Small intestine (tissue), 7 donors: ENCODE measurements at regions not wholly inside any gene's neighbourhood (a gene's known extent, or its start where the extent isn't known, plus 50 kb on each side); places are given as distances from the start of the nearest gene placed in this dataset.

ENCODE experiments used
- DNase-seq, 2 donors: peaks; one replicate each; pipeline versions ENCODE4 v3.0.0 to v3.0.0-alpha.2; 2013
- FAIRE-seq: peaks from 2 replicates; lab custom pipeline; 2012; peaks lifted over from hg19 to GRCh38; lab: Jason Lieb, UNC
- H3K27ac ChIP-seq, 3 donors: one replicate each; pipeline ENCODE4 v1.5.1; 2013; ENCODE audit warnings: low read length in 2 of 3, mild to moderate bottlenecking in 2 of 3, control low read depth in 1 of 3, inconsistent platforms in 1 of 3, low read depth in 1 of 3, moderate library complexity in 1 of 3
- H3K27me3 ChIP-seq, 3 donors: one replicate each; pipeline ENCODE4 v1.6.1; 2013; ENCODE audit warnings: low read length in 3 of 3, inconsistent platforms in 1 of 3; ENCODE audit not compliant: control insufficient read depth in 3 of 3, insufficient read depth in 3 of 3
- H3K36me3 ChIP-seq, 3 donors: one replicate each; pipeline ENCODE4 v1.6.1; 2013; ENCODE audit warnings: low read length in 3 of 3, inconsistent platforms in 1 of 3, low read depth in 1 of 3, mild to moderate bottlenecking in 1 of 3, moderate library complexity in 1 of 3; ENCODE audit not compliant: control insufficient read depth in 3 of 3, insufficient read depth in 2 of 3
- H3K4me1 ChIP-seq, 3 donors: one replicate each; pipeline ENCODE4 v1.6.1; 2013; ENCODE audit warnings: low read length in 2 of 3, inconsistent platforms in 1 of 3, low read depth in 1 of 3, mild to moderate bottlenecking in 1 of 3, moderate library complexity in 1 of 3; ENCODE audit not compliant: control insufficient read depth in 3 of 3, insufficient read depth in 2 of 3
- H3K4me3 ChIP-seq, 3 donors: one replicate each; pipeline ENCODE4 v1.5.1; 2013; ENCODE audit warnings: low read length in 3 of 3, control low read depth in 1 of 3, inconsistent platforms in 1 of 3, low read depth in 1 of 3, mild to moderate bottlenecking in 1 of 3, moderate library complexity in 1 of 3
- H3K9me3 ChIP-seq, 2 donors: one replicate each; pipeline ENCODE4 v1.6.1; 2013; ENCODE audit warnings: low read depth in 1 of 2, low read length in 1 of 2; ENCODE audit not compliant: control insufficient read depth in 2 of 2, insufficient read depth in 1 of 2
- WGBS, 3 donors: extraction: QIAGEN DNeasy Blood & Tissue Kit; methylation state at CpG; one replicate each; pipeline ENCODE4 v1.1.7; 2013; 5-methylcytosine and 5-hydroxymethylcytosine counted together
- donor health status: healthy with polysubstance abuse.
- donor health status: control.
- donor health status: control.
- donor health status: Bipolar disorder and iron deficiency.
- donor health status: healthy.

- Histone ChIP-seq H3K4me1 (no peaks in the 10 kb centered on the region), H3K27me3 (no peaks in the 10 kb centered on the region), H3K4me3 (no peak overlapping the region), H3K9me3 (peaks cover 0 to 4% of the 10 kb centered on the region in 2 donors), H3K36me3 (no peaks in the 10 kb centered on the region), H3K27ac (no peak overlapping the region)
- DNase-seq (no peak), FAIRE-seq (no peak)
- 19 to 47% (median 25%) methylated on average over 1 of the region's 1 CpG for WGBS, 3 donors
Measured at GRCh38 chr7:49371771-49372170, 401.7 kb upstream of the VWC2 start.

GRCh38 chr7:49376817-49377375 lies 396.5 kb upstream of the VWC2 start:
- DNase-seq (no peak), FAIRE-seq (no peak)
- 54 to 77% (median 64%) methylated on average over 2 of the region's 2 CpGs for whole genome bisulfite sequencing, 3 donors
- Histone ChIP-seq H3K36me3 (no peaks in the 10 kb centered on the region), H3K4me1 (no peaks in the 10 kb centered on the region), H3K27ac (no peak overlapping the region), H3K27me3 (no peaks in the 10 kb centered on the region), H3K9me3 (peaks cover 0 to 9% of the 10 kb centered on the region in 2 donors), H3K4me3 (no peak overlapping the region)

GRCh38 chr7:49386792-49387191 lies 386.6 kb upstream of the VWC2 start:
- FAIRE-seq, result no peak

GRCh38 chr7:49389871-49390479 lies 383.5 kb upstream of the VWC2 start:
- Histone ChIP-seq H3K9me3 (no peaks in the 10 kb centered on the region), H3K4me3 (no peak overlapping the region), H3K27me3 (no peaks in the 10 kb centered on the region), H3K4me1 (no peaks in the 10 kb centered on the region), H3K36me3 (no peaks in the 10 kb centered on the region), H3K27ac (no peak overlapping the region)
- no peak for FAIRE-seq
- no peak for DNase-seq
- 51 to 64% (median 54%) methylated on average over 7 of the region's 7 CpGs for WGBS, 3 donors

More at GRCh38 chr7:49386792-49387191, 386.6 kb upstream of the VWC2 start:
- H3K4me3 ChIP-seq, result no peak overlapping the region
- H3K9me3 ChIP-seq, result no peaks in the 10 kb centered on the region
- no peaks in the 10 kb centered on the region for H3K27me3 ChIP-seq
- 81 to 92% (median 88%) methylated on average over 1 of the region's 1 CpG for WGBS, 3 donors
- no peaks in the 10 kb centered on the region for H3K36me3 ChIP-seq
- H3K27ac ChIP-seq, result no peak overlapping the region
- no peak for DNase-seq
- no peaks in the 10 kb centered on the region for H3K4me1 ChIP-seq

- DNase-seq, result no peak
- WGBS, 3 donors, result 73 to 83% (median 82%) methylated on average over 4 of the region's 4 CpGs
- H3K27me3 ChIP-seq, result no peaks in the 10 kb centered on the region
- H3K4me1 ChIP-seq, result no peaks in the 10 kb centered on the region
- H3K4me3 ChIP-seq, result no peak overlapping the region
- no peak for FAIRE-seq
- no peaks in the 10 kb centered on the region for H3K36me3 ChIP-seq
- H3K27ac ChIP-seq, result no peak overlapping the region
- H3K9me3 ChIP-seq, result no peaks in the 10 kb centered on the region
Measured at GRCh38 chr7:49396229-49396628, 377.2 kb upstream of the VWC2 start.

- FAIRE-seq, result no peak
Measured at GRCh38 chr7:49397750-49398149, 375.7 kb upstream of the VWC2 start.

GRCh38 chr7:49398236-49398635 lies 375.2 kb upstream of the VWC2 start:
- Histone ChIP-seq H3K4me1 (no peaks in the 10 kb centered on the region), H3K4me3 (no peak overlapping the region), H3K36me3 (no peaks in the 10 kb centered on the region), H3K27ac (no peak overlapping the region), H3K9me3 (no peaks in the 10 kb centered on the region), H3K27me3 (no peaks in the 10 kb centered on the region)
- DNase-seq (no peak), FAIRE-seq (no peak)
- WGBS, 3 donors, result 71 to 80% (median 74%) methylated on average over 5 of the region's 5 CpGs

More at GRCh38 chr7:49397750-49398149, 375.7 kb upstream of the VWC2 start:
- no peaks in the 10 kb centered on the region for H3K9me3 ChIP-seq
- H3K27ac ChIP-seq, result no peak overlapping the region
- H3K4me3 ChIP-seq, result no peak overlapping the region
- no peak for DNase-seq
- H3K36me3 ChIP-seq, result no peaks in the 10 kb centered on the region
- 85 to 88% (median 86%) methylated on average over 4 of the region's 4 CpGs for WGBS, 3 donors
- no peaks in the 10 kb centered on the region for H3K4me1 ChIP-seq
- no peaks in the 10 kb centered on the region for H3K27me3 ChIP-seq

GRCh38 chr7:49398746-49399145 lies 374.7 kb upstream of the VWC2 start:
- DNase-seq (no peak), FAIRE-seq (no peak)
- no peaks in the 10 kb centered on the region for H3K27me3 ChIP-seq
- no peaks in the 10 kb centered on the region for H3K9me3 ChIP-seq
- H3K4me1 ChIP-seq, result no peaks in the 10 kb centered on the region
- no peak overlapping the region for H3K27ac ChIP-seq
- 57 to 64% (median 62%) methylated on average over 3 of the region's 3 CpGs for WGBS, 3 donors
- H3K4me3 ChIP-seq, result no peak overlapping the region
- no peaks in the 10 kb centered on the region for H3K36me3 ChIP-seq
